ENCODE measurements at regions not wholly inside any gene's neighbourhood (a gene's known extent, or its start where the extent isn't known, plus 50 kb on each side); places are given as distances from the start of the nearest gene placed in this dataset.
A peak's percentile ranks its signal among the peaks of the same experiment; 100 is the strongest.

- TF ChIP-seq CTCF (IDR thresholded peaks at IDR 0.05): no peak
- no peak for DNase-seq (ENCODE audit: low spot score)
- no peaks in the 10 kb centered on the region for H3K9me3 ChIP-seq
- no peaks in the 10 kb centered on the region for H3K27me3 ChIP-seq
- no peaks in the 10 kb centered on the region for H3K36me3 ChIP-seq
- H3K4me3 ChIP-seq: no peak overlapping the region
- H3K4me1 ChIP-seq: no peaks in the 10 kb centered on the region
- H3K27ac ChIP-seq: no peak overlapping the region
Observed at GRCh38 chr5:97525780-97526179, 342.7 kb upstream of the RIOK2 start.

- Histone ChIP-seq H3K27ac (no peak overlapping the region), H3K9me3 (no peaks in the 10 kb centered on the region), H3K4me3 (no peak overlapping the region), H3K27me3 (no peaks in the 10 kb centered on the region), H3K36me3 (no peaks in the 10 kb centered on the region), H3K4me1 (no peaks in the 10 kb centered on the region)
- no peak for DNase-seq (ENCODE audit: low spot score)
- TF ChIP-seq CTCF (IDR thresholded peaks at IDR 0.05): no peak
Observed at GRCh38 chr5:97528941-97529340, 345.9 kb upstream of the RIOK2 start.

GRCh38 chr5:97529354-97529985 is 346.4 kb upstream of the RIOK2 start:
- H3K36me3 ChIP-seq: no peaks in the 10 kb centered on the region
- no peak for TF ChIP-seq CTCF (IDR thresholded peaks at IDR 0.05)
- H3K4me1 ChIP-seq: no peaks in the 10 kb centered on the region
- no peaks in the 10 kb centered on the region for H3K9me3 ChIP-seq
- H3K27ac ChIP-seq: no peak overlapping the region
- no peaks in the 10 kb centered on the region for H3K27me3 ChIP-seq
- H3K4me3 ChIP-seq: no peak overlapping the region
- no peak for DNase-seq (ENCODE audit: low spot score)

- no peak overlapping the region for H3K4me3 ChIP-seq
- DNase-seq (ENCODE audit: low spot score): no peak
- TF ChIP-seq CTCF (IDR thresholded peaks at IDR 0.05): no peak
- H3K36me3 ChIP-seq: no peaks in the 10 kb centered on the region
- no peaks in the 10 kb centered on the region for H3K9me3 ChIP-seq
- H3K27me3 ChIP-seq: no peaks in the 10 kb centered on the region
- no peak overlapping the region for H3K27ac ChIP-seq
- no peaks in the 10 kb centered on the region for H3K4me1 ChIP-seq
Observed at GRCh38 chr5:97531549-97531948, 348.5 kb upstream of the RIOK2 start.

GRCh38 chr5:97534166-97534565 is 351.1 kb upstream of the RIOK2 start:
- no peaks in the 10 kb centered on the region for H3K9me3 ChIP-seq
- peak in 1 of 2 donors; percentile 62 for TF ChIP-seq CTCF (IDR thresholded peaks at IDR 0.05)
- DNase-seq (ENCODE audit: low spot score): no peak

GRCh38 chr5:97536683-97537082 is 353.6 kb upstream of the RIOK2 start:
- Histone ChIP-seq H3K27ac (no peak overlapping the region), H3K4me1 (no peaks in the 10 kb centered on the region), H3K36me3 (no peaks in the 10 kb centered on the region), H3K9me3 (no peaks in the 10 kb centered on the region), H3K4me3 (no peak overlapping the region), H3K27me3 (no peaks in the 10 kb centered on the region)
- TF ChIP-seq CTCF (IDR thresholded peaks at IDR 0.05): no peak
- no peak for DNase-seq (ENCODE audit: low spot score)

More at GRCh38 chr5:97534166-97534565, 351.1 kb upstream of the RIOK2 start:
- H3K4me3 ChIP-seq: no peak overlapping the region
- H3K36me3 ChIP-seq: no peaks in the 10 kb centered on the region
- no peaks in the 10 kb centered on the region for H3K4me1 ChIP-seq
- H3K27me3 ChIP-seq: no peaks in the 10 kb centered on the region
- H3K27ac ChIP-seq: no peak overlapping the region
